ENCODE measurements at regions not wholly inside any gene's neighbourhood (a gene's known extent, or its start where the extent isn't known, plus 50 kb on each side); places are given as distances from the start of the nearest gene placed in this dataset.

- no peak for TF ChIP-seq CTCF (IDR thresholded peaks at IDR 0.05; ENCODE audit: insufficient read depth, low read depth, low read length)
- TF ChIP-seq EZH2 (IDR thresholded peaks at IDR 0.05; ENCODE audit: insufficient read depth, low read length) = no peak
Observed at GRCh38 chr18:2070631-2071030, 500.7 kb downstream of the METTL4 start.

Data from astrocyte (in vitro differentiated cells and primary cell).